Smooth muscle cell (in vitro differentiated cells): ENCODE measurements at regions not wholly inside any gene's neighbourhood (a gene's known extent, or its start where the extent isn't known, plus 50 kb on each side); places are given as distances from the start of the nearest gene placed in this dataset.

ENCODE experiments used
- DNase-seq: peaks from one replicate; lab custom pipeline; 2025; ENCODE audit not compliant: unreplicated experiment; lab: John Stamatoyannopoulos, UW
- H2AFZ ChIP-seq: fragments of 200-600 bp; sonication (generic); 2 replicates; pipeline ENCODE4 v1.6.0; 2016; ENCODE audit warnings: antibody characterized with exemption, low read depth, mild to moderate bottlenecking
- H3F3A ChIP-seq: fragments of 200-600 bp; sonication (generic); 2 replicates; pipeline ENCODE4 v1.6.0; 2017; ENCODE audit warnings: antibody characterized with exemption, low read depth
- H3K27ac ChIP-seq: fragments of 200-600 bp; sonication (generic); 2 replicates; pipeline ENCODE4 v1.5.1; 2016; ENCODE audit warnings: low read depth, mild to moderate bottlenecking
- H3K27me3 ChIP-seq: fragments of 200-600 bp; sonication (generic); 2 replicates; pipeline ENCODE4 v1.6.1; 2016; ENCODE audit warnings: low read depth, mild to moderate bottlenecking
- H3K36me3 ChIP-seq: fragments of 200-600 bp; sonication (generic); 2 replicates; pipeline ENCODE4 v1.5.1; 2016; ENCODE audit warnings: low read depth
- H3K4me1 ChIP-seq: fragments of 200-600 bp; sonication (generic); 2 replicates; pipeline ENCODE4 v1.5.1; 2016; ENCODE audit warnings: low read depth
- H3K4me2 ChIP-seq: fragments of 200-600 bp; sonication (generic); 2 replicates; pipeline ENCODE4 v1.6.0; 2016; ENCODE audit warnings: mild to moderate bottlenecking
- H3K4me3 ChIP-seq: fragments of 200-600 bp; sonication (generic); 2 replicates; pipeline ENCODE4 v1.5.1; 2016; ENCODE audit warnings: mild to moderate bottlenecking
- H3K79me2 ChIP-seq: fragments of 200-600 bp; sonication (generic); 2 replicates; pipeline ENCODE4 v1.6.0; 2016; ENCODE audit warnings: low read depth, mild to moderate bottlenecking
- H3K9ac ChIP-seq: fragments of 200-600 bp; sonication (generic); 2 replicates; pipeline ENCODE4 v1.6.0; 2016; ENCODE audit warnings: low read depth
- H3K9me3 ChIP-seq: fragments of 200-600 bp; sonication (generic); replicated peaks from 2 replicates; pipeline ENCODE4 v1.5.1; 2016; ENCODE audit warnings: low read depth
- H4K20me1 ChIP-seq: fragments of 200-600 bp; sonication (generic); 2 replicates; pipeline ENCODE4 v1.6.0; 2016; ENCODE audit warnings: low read depth
- WGBS: methylation state at CpG from one replicate; pipeline ENCODE4 v1.1.7; 2016; ENCODE audit warnings: low lambda C conversion rate; 5-methylcytosine and 5-hydroxymethylcytosine counted together
- TF ChIP-seq, protein P1 (sequence below): fragments of 200-600 bp; sonication (generic); IDR thresholded peaks from 2 replicates; pipeline ENCODE4 v1.5.1; 2017; ENCODE audit warnings: borderline replicate concordance, mild to moderate bottlenecking, antibody characterized with exemption; ENCODE audit not compliant: insufficient read depth, poor library complexity, severe bottlenecking

DNA sequence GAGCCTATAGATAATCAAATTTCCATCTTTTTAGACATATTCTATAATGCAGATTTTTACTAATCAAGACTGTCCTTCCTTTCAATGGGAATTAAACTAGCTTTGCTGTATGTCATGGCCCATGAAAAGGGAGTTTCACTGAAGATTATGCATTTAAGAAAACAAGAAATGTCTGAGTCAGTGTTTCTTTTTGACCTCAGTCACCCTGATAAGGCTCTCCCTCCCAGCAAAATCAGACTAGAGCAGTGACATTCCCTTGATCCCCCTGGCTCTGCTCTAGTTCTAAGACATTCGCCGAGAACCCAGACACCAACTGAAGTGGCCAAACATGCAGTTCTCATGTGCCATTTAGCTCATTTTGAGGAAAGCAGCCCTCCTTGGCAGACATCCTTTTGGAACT lies 442.0 kb downstream of the ACTL7B start:
- TF ChIP-seq, protein P1, sequence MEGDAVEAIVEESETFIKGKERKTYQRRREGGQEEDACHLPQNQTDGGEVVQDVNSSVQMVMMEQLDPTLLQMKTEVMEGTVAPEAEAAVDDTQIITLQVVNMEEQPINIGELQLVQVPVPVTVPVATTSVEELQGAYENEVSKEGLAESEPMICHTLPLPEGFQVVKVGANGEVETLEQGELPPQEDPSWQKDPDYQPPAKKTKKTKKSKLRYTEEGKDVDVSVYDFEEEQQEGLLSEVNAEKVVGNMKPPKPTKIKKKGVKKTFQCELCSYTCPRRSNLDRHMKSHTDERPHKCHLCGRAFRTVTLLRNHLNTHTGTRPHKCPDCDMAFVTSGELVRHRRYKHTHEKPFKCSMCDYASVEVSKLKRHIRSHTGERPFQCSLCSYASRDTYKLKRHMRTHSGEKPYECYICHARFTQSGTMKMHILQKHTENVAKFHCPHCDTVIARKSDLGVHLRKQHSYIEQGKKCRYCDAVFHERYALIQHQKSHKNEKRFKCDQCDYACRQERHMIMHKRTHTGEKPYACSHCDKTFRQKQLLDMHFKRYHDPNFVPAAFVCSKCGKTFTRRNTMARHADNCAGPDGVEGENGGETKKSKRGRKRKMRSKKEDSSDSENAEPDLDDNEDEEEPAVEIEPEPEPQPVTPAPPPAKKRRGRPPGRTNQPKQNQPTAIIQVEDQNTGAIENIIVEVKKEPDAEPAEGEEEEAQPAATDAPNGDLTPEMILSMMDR = no peak
- H3K36me3 ChIP-seq = no peaks in the 10 kb centered on the region
- no peak overlapping the region for H3K4me3 ChIP-seq
- H3K27ac ChIP-seq = peak overlapping the region; percentile 29
- H3K9me3 ChIP-seq = no peaks in the 10 kb centered on the region
- H2AFZ ChIP-seq = peak overlapping the region; percentile 16
- H3K4me2 ChIP-seq = peak overlapping the region; percentile 30
- H3K27me3 ChIP-seq = no peaks in the 10 kb centered on the region
- WGBS = 18% methylated on average over 2 of the region's 2 CpGs
- no peaks in the 10 kb centered on the region for H3K79me2 ChIP-seq
- no peak overlapping the region for H3K9ac ChIP-seq
- H4K20me1 ChIP-seq = no peaks in the 10 kb centered on the region
- H3K4me1 ChIP-seq = no peaks in the 10 kb centered on the region
- H3F3A ChIP-seq = peaks cover 8% of the 10 kb centered on the region
- no peak for DNase-seq

DNA sequence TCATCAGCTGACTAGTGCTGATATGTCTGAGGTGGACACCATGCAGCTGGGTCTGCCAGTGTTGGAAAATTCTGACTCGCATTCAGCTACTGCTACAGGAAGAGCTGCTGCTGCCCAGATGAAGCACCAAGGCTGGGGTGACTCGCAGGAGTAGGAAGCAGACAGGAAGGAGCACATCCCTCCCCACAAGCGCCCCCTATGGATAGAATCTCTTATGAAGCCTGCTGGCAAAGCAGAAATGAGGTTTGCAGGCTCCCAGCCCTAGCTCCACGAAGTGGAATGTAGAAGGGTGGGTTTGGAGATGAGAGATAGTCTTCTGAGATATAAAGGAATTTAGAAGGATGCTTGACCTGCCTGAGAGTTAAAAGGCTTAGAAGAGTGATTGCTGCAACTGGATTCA lies 443.0 kb downstream of the ACTL7B start:
- Histone ChIP-seq H3K27ac (no peak overlapping the region), H3K9me3 (no peaks in the 10 kb centered on the region), H4K20me1 (no peaks in the 10 kb centered on the region), H3K4me3 (no peak overlapping the region), H3K4me2 (no peak overlapping the region), H3K9ac (no peak overlapping the region), H2AFZ (no peak overlapping the region), H3F3A (peaks cover 8% of the 10 kb centered on the region), H3K27me3 (no peaks in the 10 kb centered on the region), H3K79me2 (no peaks in the 10 kb centered on the region), H3K36me3 (no peaks in the 10 kb centered on the region), H3K4me1 (no peaks in the 10 kb centered on the region)
- DNase-seq = no peak
- WGBS = 63% methylated on average over 4 of the region's 4 CpGs
- TF ChIP-seq, protein P1 = no peak

DNA sequence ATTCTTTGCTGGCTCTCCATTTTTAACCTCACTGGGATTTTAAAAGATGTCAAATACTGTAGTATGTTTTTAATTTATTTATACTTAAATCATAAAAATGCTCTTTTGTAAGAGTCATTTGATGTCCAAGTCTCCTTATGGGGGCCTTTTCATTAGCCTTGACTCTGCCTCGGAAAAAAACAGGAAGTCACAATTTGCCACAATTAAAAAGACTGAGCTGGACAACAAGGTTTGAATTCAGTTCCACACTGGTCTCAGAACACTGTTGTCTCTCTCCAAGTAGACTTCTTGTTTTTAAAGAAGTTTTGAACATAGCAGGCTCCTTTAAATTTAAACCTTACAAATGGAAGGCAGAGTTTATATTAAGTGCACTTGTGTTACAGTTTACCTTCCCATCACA lies 444.2 kb downstream of the ACTL7B start:
- no peak overlapping the region for H3K4me2 ChIP-seq
- no peak overlapping the region for H3K9ac ChIP-seq
- no peak overlapping the region for H2AFZ ChIP-seq
- no peak overlapping the region for H3K4me3 ChIP-seq
- no peaks in the 10 kb centered on the region for H3K27me3 ChIP-seq
- DNase-seq = no peak
- H3F3A ChIP-seq = peaks cover 8% of the 10 kb centered on the region
- WGBS = 88% methylated on average over 1 of the region's 1 CpG
- no peaks in the 10 kb centered on the region for H3K79me2 ChIP-seq
- no peak overlapping the region for H3K27ac ChIP-seq
- TF ChIP-seq, protein P1 = no peak
- no peaks in the 10 kb centered on the region for H4K20me1 ChIP-seq
- no peaks in the 10 kb centered on the region for H3K36me3 ChIP-seq
- no peaks in the 10 kb centered on the region for H3K9me3 ChIP-seq
- H3K4me1 ChIP-seq = no peaks in the 10 kb centered on the region

DNA sequence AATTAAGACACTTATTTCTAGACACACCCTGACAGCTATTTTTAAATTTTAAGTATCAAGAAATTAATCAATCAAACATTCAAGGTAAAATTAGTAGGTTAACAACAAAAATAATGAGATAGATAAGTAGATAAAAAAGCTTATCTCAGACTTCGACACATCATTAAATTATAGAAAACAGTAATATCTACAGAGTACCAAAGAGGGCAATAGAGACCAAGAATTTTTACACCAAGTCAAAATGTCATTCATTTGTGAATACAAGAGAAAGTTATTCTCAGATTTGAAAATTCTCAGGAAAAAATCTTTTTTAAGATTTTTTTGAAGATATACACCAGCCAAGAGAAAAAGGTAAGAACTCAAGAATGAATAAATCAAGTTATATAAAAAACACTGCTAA lies 445.6 kb downstream of the ACTL7B start:
- H3K27me3 ChIP-seq = no peaks in the 10 kb centered on the region
- H3K4me1 ChIP-seq = no peaks in the 10 kb centered on the region
- H3K36me3 ChIP-seq = no peaks in the 10 kb centered on the region
- H2AFZ ChIP-seq = no peak overlapping the region
- H3K27ac ChIP-seq = no peak overlapping the region
- DNase-seq = no peak
- no peaks in the 10 kb centered on the region for H4K20me1 ChIP-seq
- no peak overlapping the region for H3K9ac ChIP-seq
- H3K9me3 ChIP-seq = no peaks in the 10 kb centered on the region
- H3F3A ChIP-seq = peaks cover 8% of the 10 kb centered on the region
- 96% methylated on average over 1 of the region's 1 CpG for WGBS
- no peak overlapping the region for H3K4me3 ChIP-seq
- TF ChIP-seq, protein P1 = no peak
- H3K4me2 ChIP-seq = no peak overlapping the region
- H3K79me2 ChIP-seq = no peaks in the 10 kb centered on the region
